Fibroblast of the aortic adventitia (primary cell): ENCODE measurements at regions not wholly inside any gene's neighbourhood (a gene's known extent, or its start where the extent isn't known, plus 50 kb on each side); places are given as distances from the start of the nearest gene placed in this dataset.

Source experiments
- DNase-seq: peaks from one replicate; pipeline ENCODE4 v3.0.0-alpha.2; 2010; ENCODE audit warnings: low read depth
- H3K4me3 ChIP-seq: 2 replicates; pipeline ENCODE4 v1.5.1; 2011; ENCODE audit warnings: low read depth, mild to moderate bottlenecking, control low read depth, low read length, moderate library complexity
- TF ChIP-seq, protein P1 (sequence below): IDR thresholded peaks from 2 replicates; pipeline ENCODE4 v1.5.1; 2011; ENCODE audit warnings: mild to moderate bottlenecking, low read length, control low read depth, inconsistent platforms; ENCODE audit not compliant: insufficient read depth

GRCh38 chr9:754150-754931 is 87.2 kb upstream of the DMRT1 start:
- DNase-seq: no peak
- H3K4me3 ChIP-seq: no peak overlapping the region
- TF ChIP-seq, protein P1, sequence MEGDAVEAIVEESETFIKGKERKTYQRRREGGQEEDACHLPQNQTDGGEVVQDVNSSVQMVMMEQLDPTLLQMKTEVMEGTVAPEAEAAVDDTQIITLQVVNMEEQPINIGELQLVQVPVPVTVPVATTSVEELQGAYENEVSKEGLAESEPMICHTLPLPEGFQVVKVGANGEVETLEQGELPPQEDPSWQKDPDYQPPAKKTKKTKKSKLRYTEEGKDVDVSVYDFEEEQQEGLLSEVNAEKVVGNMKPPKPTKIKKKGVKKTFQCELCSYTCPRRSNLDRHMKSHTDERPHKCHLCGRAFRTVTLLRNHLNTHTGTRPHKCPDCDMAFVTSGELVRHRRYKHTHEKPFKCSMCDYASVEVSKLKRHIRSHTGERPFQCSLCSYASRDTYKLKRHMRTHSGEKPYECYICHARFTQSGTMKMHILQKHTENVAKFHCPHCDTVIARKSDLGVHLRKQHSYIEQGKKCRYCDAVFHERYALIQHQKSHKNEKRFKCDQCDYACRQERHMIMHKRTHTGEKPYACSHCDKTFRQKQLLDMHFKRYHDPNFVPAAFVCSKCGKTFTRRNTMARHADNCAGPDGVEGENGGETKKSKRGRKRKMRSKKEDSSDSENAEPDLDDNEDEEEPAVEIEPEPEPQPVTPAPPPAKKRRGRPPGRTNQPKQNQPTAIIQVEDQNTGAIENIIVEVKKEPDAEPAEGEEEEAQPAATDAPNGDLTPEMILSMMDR: no peak

GRCh38 chr9:755454-756381 is 85.8 kb upstream of the DMRT1 start:
- H3K4me3 ChIP-seq: no peak overlapping the region
- DNase-seq: peak; percentile 86
- TF ChIP-seq, protein P1: no peak

DNA sequence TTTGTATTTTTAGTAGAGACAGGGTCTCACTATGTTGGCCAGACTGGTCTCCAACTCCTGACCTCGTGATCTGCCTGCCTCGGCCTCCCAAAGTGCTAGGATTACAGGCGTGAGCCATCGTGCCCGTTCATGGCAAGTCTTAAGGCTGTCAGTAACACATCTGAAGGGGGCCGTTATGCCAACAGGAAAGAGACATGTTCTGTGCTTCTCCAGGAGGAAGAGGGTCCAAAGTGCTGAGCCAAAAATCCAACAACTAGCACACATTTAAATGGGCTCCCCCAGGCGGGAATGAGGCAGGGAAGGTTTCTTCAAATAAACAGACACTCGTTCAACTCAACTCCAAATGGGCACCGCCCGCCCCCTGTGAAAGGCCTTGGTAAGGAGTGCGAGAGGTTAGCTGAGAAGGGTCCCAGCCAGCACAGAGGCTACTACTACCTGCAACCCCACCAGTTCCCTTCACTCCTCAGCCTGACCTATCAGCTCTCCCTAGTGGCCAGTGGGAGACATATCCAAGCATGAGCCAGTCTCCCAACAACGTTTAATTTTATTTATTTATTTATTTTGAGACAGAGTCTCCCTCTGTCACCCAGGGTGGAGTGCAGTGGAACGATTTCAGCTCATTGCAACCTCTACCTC is 84.1 kb upstream of the DMRT1 start:
- no peak overlapping the region for H3K4me3 ChIP-seq
- DNase-seq: peak; percentile 69
- TF ChIP-seq, protein P1: peak; percentile 71

GRCh38 chr9:758146-758545 is 83.4 kb upstream of the DMRT1 start:
- TF ChIP-seq, protein P1: no peak
- DNase-seq: no peak
- H3K4me3 ChIP-seq: no peak overlapping the region

GRCh38 chr9:759541-759940 is 82.0 kb upstream of the DMRT1 start:
- no peak overlapping the region for H3K4me3 ChIP-seq
- TF ChIP-seq, protein P1: no peak
- no peak for DNase-seq

DNA sequence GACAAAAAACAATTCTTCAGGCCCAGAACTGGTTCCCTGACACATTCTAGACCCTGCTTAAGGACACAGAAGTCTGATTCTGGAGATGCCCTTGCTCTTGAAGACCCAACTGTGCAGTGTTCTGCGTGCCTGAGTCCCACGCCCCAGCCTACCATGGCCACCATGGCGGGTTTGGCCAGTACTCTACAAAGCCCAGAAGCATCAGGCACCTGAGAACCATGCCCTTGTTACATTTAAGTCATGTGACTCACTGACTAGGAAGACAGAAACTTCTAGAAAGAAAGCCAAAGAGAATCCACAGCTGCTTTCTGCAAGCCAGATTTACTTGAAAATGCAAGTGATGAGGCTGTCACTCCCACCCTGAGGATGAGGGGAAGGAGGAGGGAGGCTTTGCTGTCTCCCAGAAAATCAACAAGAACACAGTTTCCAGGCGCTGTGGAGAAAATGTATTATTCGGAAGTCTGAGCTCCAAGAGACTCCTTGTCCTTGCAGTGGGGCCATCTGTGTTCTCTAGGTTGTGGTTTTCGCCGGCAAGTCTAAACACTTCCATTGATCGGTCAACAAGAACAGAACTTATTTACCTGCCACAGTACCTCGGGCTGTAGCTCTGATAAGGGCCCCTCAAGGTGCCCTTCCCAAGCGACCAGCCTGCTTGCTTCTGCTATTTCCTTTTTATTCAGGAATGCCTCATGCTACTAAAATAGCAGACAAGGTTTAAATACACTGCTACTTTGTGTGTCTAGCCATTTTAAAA is 81.3 kb upstream of the DMRT1 start:
- TF ChIP-seq, protein P1: no peak
- H3K4me3 ChIP-seq: no peak overlapping the region
- no peak for DNase-seq
